RWPE1 (cell line): ENCODE measurements at regions not wholly inside any gene's neighbourhood (a gene's known extent, or its start where the extent isn't known, plus 50 kb on each side); places are given as distances from the start of the nearest gene placed in this dataset.

Source experiments
- CTCF ChIA-PET: fragments of 350-600 bp; sonication (Branson Sonifier 250); formaldehyde crosslinking; extraction: SDS; loops from one replicate; lab custom pipeline; 2021; lab: Yijun Ruan, JAX
- POLR2A ChIA-PET: fragments of 400-600 bp; formaldehyde crosslinking; extraction: SDS; loops from one replicate; lab custom pipeline; 2020; ENCODE audit warnings: antibody characterized with exemption; ENCODE audit not compliant: low non-redundant PET; lab: Yijun Ruan, JAX
- DNase-seq: peaks from one replicate; pipeline ENCODE4 v3.0.0; 2012; ENCODE audit warnings: low spot score
- H3K27ac ChIP-seq: fragments of 450-650 bp; 2 replicates; pipeline ENCODE4 v1.5.1; 2017
- CTCF ChIP-seq: fragments of 450-650 bp; conservative IDR thresholded peaks from 2 replicates; pipeline ENCODE4 v1.5.1; 2017; ENCODE audit warnings: low read depth, mild to moderate bottlenecking

- DNase-seq: peak; percentile 75
- peak overlapping the region; percentile 65; the same call in 1 of the 2 replicates for H3K27ac ChIP-seq
- CTCF ChIA-PET: interaction anchor here (0.6 to 0.8 kb wide), 2 partner anchors 92 to 886 kb away, joined by 3 read pairs; no protein-coding TSS in a partner anchor
- POLR2A ChIA-PET: no interaction called here
- no peak for TF ChIP-seq CTCF
These were observed 148.7 kb downstream of the SPATA18 start for GRCh38 chr4:52199574-52200338.

- TF ChIP-seq CTCF: no peak
- ChIA-PET CTCF (interaction anchor here (0.8 kb wide), 1 partner anchor 885 kb away, joined by 3 read pairs; no protein-coding TSS in a partner anchor), POLR2A (no interaction called here)
- no peak for DNase-seq
- peak overlapping the region; percentile 65; the same call in 1 of the 2 replicates for H3K27ac ChIP-seq
These were observed 149.2 kb downstream of the SPATA18 start for GRCh38 chr4:52200339-52200725.

DNA sequence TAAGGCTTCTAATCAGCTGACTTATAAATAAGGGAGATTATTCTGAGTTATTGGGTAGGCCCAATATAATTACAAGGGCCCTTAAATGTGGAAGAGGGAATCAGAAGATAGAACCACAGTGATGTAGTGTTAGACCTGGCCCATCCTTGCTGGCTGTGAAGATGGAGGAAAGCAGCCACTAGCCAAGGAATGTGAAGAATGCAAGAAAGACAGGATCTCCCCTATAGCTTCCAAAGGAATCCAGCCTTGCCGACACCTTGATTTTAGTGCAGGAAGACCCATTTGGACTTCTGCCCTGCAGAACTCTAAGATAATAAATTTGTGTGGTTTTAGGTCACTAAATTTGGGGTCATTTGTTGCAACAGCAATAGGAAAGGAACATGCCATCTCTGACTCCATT, 150.6 kb downstream of the SPATA18 start:
- H3K27ac ChIP-seq: no peak overlapping the region
- no peak for TF ChIP-seq CTCF
- CTCF ChIA-PET: no interaction called here
- DNase-seq: no peak
- POLR2A ChIA-PET: no interaction called here

DNA sequence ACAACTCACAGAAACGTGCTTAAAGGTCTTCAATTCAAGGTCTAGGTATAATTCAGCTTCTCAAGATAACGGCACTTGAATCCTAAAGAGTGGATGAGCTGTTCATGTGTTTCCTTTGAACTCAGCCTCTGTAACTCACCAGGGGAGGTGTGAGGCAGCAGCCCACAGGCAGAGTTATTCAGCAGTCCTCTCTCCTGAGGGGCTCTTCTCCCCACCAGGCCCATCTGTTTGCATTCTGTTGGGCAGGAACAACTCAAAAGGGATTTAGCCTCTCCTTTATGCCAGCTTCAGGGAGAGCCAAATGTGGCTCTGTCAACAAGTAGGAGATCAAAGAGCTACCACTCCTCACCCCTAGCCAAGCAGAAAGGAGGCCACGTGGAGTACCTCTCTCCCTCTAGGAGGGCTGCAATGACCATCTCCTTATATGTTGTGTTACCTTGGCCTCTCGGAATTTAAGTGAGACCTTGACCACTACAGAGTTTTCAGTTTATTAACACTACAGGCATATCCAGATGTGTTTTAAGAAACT, 151.2 kb downstream of the SPATA18 start:
- no peak for DNase-seq
- ChIA-PET CTCF (no interaction called here), POLR2A (no interaction called here)
- H3K27ac ChIP-seq: no peak overlapping the region
- no peak for TF ChIP-seq CTCF

GRCh38 chr4:52202931-52203330, 151.8 kb downstream of the SPATA18 start:
- no peak overlapping the region for H3K27ac ChIP-seq
- ChIA-PET CTCF (no interaction called here), POLR2A (no interaction called here)
- no peak for TF ChIP-seq CTCF
- DNase-seq: peak; percentile 4

DNA sequence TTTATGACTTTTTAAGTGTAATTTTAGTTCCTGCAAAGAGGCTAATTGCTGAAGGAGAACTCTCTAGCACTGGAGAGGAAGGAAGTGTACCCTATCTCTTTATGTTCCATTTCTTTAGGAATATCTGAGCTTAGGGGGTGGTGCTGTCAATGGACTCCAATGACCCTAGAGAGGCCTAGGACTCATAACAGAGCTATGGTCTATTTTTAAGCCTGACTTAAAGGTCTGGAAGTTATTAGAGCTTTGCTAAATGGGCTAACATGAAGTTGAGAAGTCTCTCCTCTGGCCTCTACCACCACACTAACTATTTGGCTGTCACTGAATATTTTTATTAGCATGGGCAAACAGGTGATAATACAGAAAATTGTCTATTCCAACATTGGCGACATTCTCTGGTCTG, 152.2 kb downstream of the SPATA18 start:
- no peak overlapping the region for H3K27ac ChIP-seq
- ChIA-PET CTCF (no interaction called here), POLR2A (no interaction called here)
- no peak for DNase-seq
- TF ChIP-seq CTCF: no peak
